Germinal center (tissue), 1 donor: ENCODE measurements at regions not wholly inside any gene's neighbourhood (a gene's known extent, or its start where the extent isn't known, plus 50 kb on each side); places are given as distances from the start of the nearest gene placed in this dataset.
A peak's percentile ranks its signal among the peaks of the same experiment; 100 is the strongest.

Experiments
- DNase-seq: peaks from one replicate; pipeline ENCODE4 v3.0.0; 2012; ENCODE audit warnings: mixed read lengths, low spot score

DNA sequence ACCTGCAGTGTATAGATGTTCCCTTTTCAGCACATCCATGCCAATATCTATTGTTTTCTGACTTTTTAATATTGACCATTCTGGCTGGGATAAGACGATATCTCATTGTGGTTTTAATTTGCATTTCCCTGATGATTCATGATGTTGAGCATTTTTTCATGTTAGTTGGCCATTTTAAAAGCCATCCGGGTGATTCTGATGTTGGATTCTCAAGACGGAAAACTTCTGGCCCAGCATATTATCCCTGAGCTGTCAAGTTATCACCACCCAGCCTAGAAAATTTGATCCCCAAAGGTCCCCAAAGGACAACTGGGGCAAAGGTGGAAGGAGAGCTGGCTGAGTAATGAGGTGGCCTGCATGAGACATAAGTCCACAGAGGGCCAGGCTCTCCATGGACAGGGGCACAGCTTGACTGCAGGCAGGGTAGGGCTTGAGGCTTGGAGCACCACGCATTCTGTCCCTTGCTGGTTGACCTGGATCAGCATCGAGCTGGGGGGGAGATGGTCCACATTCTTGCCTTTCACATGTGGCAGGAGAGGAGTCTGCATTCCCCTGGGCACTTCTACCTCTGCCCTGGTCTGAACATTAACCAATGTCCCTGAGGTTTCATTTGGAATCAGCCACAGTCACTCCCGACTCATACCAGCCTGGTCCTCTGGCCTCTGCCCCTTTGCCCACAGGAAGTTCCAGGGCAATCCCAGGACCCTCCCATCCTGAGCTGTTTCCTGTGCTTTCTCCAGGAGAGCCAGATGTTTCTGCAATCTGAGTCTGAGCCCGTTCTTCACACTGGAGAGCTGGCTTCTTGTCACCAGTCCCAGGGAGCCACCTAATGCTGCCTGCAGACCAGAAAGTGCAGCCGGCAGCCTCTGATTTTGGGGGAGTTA, 69.2 kb downstream of the ISG20 start:
- DNase-seq, result no peak

DNA sequence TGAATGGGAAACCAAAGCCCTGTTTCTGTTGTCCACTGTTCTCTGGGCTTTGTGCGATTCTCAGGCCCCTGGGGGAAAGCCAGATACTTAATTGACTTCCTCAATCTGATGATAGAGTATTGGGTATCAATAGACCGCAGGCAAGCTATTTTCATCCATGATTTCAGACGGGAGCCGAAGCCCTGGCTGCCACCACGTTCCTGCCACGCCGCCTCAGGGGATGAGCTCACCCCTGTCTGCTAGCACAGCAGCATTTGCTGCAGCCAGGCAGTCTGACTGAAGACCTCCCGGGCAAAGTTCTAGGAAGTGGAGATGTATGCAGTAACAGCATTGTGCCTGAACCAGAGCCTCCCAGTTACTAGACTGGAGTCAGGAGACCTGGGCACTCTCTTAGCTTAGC, 69.8 kb downstream of the ISG20 start:
- DNase-seq, result no peak

DNA sequence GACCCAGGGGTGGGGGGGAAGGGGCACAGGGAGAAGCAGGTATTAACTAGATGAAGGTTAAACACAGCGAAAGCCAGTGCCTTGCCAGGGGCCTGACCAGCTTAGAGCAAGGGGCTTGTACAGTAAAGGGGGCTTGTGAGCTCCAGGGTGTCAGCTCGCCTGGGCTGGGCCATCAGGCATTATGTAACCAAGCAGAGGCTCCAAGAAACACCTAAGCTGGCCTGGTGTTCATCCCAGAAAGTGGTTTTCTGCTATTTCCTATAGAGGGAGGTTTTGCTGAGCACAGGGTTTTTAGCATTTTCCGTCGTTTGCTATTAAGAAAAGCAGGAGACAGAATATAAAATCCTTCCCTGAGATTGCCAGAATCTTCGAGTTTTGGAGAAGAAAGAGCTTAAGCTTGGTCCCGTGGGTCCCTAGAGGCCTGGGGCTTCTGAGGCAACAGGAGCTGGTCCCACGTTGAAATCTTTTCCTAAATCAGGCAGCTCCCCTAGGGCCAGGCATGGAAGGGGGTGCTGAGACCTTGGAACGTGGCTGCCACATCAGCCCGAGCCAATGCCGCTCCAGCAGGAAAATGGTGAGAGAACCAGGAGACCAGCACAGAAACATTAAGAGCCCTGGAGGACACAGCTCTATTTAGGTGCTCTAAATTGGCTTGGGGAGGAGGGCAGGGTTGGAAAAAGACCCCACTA, 71.4 kb downstream of the ISG20 start:
- no peak for DNase-seq

DNA sequence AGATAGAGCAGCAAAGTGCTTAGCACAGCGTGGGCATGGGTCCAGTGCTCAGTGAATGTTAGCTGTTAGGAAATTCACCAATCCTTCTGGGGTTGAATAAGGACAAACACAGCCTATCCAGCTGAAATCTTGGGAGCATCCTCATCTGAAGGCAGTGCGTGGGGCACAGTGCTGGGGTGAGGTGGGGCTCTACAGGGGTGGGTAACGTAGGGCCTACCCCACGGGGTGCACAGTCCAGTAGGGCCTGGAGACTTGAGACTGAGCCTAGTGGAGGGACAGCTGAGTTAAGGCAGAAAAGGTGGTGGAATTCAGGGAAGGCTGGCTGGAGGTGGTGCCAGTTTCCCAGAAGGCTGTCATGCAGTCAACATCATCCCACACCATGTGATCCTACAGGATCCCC, 73.0 kb downstream of the ISG20 start:
- DNase-seq, result no peak

DNA sequence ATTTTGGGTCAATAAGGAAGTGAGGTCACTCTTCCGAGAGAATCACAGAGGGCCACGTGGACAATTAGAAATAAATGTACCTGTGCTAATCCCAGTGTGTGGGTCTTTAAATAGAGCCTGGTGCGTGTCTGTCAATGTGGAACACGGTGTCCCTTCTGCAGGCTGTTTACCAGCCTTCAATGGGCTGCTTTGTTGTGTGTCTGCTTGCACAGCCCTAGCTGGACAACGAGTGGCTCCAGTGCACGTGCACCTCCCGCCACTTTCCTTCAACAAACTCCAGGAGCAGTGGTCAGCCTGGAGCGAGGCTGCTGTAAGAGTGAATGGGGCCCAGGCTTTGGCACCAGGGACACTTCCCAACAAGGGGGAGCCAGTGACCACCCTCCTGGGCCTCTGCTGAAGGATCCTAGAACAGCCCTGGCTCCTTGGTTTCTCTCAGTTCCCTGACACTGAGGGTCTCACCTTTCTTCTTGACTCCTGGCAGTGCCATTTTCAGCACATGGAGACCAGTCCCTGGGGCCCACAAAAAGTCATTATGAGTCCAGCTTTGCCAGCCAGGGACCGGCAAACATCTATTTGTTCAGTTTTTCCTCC, 76.1 kb downstream of the ISG20 start:
- DNase-seq, result no peak

DNA sequence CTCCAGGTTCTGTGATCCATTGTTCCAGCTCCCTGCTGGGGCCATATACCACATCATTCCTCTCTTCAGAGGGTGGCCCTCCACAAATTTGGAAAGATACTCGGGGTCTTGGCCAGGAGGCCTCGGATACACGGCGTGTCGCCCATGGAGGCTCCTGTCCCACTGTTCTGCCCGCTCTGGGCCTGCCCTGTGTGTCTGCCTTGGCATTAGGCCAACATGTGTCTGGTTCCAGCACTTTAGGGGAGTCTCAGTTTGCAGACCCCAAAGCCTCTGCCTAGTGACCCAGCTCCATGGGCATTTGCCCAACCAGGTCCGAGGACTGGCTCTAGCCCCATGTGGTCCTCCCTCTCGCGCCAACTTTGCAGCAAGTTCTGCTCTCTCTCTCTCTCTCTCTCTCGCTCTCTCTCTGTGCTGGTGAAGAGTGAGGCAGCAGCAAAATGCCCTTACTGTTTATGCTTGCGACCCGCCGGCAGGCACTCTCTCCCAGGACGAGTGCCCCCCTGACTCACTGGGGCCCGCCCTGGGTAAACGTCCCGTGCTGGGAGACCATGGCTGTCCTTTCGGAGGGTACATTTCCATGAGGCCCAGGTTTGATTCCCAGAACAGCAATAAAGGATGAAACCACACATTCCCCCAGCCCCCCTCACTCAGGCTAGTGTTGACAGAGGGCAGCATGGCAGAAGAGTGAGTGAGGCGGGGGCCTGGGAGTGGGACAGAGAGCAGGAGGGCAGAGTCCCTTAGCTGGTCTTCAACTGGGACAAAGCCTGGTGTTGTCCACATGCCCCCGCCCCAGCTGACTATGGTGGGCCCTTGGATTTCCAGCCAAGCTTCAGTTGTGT, 77.9 kb downstream of the ISG20 start:
- no peak for DNase-seq

DNA sequence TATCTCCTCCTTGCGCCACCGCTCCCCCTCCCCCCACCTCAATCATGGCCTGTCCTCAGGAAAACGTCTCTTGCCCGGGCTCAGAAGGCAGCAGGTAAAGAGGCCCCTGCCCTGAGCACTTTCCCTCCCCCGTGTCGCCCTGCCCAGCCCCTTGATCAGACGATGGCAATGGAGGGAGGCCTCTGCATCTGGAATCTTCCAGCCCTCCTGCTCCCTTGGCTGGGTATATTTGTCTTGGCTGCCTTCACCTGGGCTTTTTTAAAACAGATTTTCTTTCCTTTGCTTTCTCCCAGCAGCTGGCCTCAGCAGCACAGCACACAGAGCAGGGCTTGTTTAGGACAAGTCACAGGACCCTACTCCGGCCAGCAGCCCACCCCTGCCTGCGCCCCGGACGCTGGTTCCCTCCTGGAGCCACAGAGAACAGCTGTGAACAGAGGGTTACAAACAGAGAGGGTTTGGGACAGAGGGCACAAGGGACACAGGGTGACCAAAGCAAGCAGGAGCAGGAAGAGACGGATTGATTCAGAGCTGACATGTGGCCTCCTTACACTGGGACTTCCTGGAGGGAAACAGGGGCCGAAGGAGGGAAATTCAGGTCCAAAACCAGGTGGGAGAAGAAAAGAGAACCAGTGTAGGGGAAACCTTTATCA, 78.7 kb downstream of the ISG20 start:
- no peak for DNase-seq

DNA sequence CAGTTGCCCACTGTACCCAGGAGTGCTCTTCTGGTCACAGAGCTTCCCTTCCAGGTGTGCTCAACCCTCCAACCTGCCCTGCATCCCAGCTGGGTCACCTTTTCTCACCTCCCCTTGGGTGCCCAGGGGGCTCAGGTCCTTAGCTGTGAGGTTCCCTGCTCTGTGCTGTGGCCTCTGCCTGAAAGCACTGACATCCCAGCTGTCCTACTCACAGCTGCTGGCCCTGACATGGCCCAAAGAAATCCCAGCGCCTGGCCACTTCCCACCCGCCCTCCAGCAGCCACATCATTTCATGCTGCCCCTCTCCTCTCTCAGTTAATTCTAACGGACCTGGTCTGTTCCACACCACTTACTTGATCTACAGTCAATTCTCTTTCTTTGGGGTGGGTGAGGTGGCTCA, 79.9 kb downstream of the ISG20 start:
- DNase-seq, result no peak

DNA sequence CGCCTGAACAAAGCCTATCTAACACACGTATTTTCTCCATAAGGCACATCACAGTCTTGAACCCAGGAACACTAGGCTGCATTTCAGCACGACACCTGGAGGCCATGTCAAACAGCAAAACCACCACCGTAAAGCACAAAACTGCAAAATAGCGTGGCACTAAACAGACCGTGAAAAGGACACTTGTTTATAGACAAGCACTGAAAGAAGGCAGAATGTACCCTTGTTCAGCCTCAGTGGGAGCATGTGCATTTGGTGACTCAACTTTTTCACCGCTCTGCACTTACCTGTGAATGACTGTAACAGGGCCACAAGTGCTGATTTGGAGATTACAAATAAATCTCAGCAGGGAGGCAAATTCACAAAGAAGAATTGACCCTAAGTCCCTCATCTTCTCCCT, 80.8 kb downstream of the ISG20 start:
- peak; percentile 34 for DNase-seq

DNA sequence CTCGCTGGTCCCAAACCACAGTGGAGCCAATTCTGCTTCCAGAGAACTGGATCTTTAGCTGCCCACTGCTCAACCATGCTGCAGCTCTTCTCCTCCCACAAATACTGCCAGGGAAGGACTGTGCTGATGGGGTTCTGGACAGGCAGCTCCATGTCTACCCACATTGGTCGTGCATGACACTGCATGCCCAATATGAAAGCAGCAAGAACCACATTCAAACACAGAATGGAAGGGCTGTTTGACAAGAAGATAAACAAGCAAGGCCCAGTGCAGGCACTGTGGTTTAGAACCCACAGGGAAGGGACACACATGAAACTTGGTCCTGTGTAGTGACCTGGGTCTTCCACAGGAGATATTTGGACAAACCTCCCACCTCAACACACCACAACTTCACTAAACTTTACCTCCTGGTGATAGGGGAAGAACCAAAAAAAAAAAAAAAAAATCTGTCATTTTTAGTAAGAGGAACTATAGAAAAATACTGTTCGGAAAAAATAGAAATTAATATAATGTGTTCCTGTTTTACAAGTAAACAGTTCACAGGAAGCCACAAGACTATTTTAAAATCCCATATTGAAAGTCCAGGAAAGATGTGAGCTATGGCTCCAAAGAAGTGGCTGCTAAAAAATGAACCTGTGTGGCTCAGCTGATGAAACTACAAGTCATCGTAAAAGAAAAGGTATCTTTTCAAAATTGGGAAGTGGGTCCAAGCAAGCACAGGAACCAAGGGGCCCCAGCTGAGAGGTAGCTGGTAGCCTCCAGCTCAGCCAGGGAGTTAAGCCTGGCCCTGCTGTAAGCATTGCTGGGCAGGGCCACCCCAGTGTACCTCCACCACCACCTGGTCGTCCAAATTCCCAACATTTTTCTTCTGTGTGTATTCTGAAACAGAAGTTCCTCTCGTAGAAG, 77.7 kb upstream of the ACAN start:
- DNase-seq, result peak; percentile 64

DNA sequence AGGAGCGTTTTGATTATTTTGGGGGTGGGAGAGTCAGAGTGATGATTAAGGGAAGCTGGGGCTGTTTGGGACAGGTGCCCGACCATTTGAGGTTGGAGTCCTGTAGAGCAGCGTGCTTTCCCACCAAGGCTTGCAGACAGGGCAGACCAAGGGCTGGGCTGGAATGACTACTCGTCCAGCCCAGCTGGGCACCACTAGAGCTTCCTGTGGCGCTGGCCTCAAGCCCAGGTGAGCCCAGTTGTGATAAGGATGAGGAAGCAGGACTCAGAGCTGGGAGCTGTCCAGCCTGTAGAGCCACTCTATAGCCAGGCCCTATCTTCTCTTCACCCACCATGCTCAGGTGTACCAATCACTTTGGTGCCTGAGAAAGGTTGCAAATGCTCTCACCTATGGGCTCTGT, 75.8 kb upstream of the ACAN start:
- DNase-seq, result no peak

DNA sequence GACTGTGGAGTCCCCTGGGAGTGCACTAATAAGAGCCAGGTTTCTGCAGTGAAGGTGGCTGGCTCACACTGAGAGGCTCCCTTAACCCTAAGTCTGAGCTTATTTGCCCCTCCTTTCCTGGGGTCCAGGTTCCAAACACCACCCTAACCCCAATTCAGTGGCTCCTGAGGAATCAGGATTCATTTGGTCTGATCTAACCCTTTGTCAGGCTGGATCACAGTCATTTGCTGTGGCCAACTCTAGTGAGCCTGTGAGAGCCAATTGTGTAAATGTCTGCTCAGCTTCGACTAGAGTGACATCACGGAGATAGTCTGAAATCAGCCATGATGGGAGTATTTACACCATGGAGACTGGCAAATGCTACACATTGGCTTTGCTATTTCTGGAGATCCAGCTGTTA, 73.7 kb upstream of the ACAN start:
- no peak for DNase-seq

DNA sequence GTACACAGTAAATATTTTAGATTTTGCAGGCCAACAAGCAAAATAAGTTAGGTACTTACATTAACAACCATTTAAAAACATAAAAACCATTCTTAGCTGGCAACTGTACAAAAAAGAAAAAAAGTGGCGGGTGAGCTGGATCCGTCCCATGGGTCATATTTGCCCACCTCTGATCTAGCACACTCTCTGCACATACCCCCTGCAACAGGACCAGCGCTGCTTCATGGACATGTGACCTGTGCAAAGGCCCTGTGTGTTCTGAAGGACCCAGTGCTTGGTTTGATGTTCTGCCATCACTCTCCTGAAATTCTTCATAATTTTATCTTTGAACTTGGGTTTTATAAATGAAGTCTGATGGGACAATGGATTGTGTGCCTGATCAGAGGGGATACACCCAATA, 72.5 kb upstream of the ACAN start:
- no peak for DNase-seq

DNA sequence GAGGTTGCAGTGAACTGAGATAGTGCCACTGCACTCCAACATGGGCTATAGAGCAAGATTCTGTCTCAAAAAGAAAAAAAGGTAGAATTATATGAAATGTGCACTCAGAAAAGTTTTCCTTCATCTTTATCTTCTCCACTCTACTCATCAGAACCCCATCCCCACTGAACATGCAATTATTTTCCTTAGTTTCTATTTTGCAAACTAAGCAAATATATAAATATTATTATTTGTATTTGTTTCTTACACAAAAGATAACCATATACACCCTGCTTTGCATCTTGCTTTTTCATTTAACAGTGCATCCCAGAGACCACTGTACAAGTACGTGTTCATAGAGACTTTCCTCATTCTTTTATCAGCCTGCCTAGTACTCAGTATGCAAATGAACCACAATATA, 68.0 kb upstream of the ACAN start:
- DNase-seq, result no peak

DNA sequence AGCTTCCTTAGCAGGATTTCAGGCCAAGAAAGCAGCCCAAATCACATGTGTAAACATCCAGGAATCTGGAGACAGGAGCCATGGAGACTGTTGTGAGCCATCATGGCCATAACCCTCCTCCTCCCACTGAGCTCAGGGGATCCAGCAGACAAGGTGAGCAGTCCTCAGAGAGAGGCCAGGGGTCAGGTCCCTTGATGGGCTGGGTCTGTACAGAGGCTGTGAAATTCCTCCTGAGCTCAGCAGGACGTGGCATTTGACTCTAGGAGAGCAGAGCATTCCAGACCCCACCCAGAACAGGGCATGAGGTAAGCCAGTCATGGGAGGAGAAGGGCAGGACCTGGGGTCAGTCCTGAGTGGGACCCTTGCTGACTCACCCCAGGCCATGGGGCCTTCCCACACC, 67.0 kb upstream of the ACAN start:
- no peak for DNase-seq

DNA sequence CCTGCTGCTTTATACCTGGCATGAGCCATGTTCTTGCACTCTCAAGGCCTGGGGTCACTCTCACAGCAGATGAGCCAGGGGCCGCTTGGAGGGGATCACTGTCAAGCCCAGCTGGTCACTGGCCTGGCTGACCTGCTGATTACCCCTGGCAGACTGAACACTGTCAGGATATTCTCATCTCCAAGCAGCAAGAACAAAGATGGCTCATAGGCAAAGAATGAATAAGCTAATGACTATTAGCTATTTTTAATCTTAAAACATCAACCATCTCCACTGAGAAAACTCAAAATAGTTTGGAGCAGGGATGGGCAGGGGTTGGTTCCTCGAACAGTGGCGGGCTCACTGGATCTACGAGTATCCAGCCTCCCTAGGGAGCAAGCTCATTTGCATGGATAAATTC, 64.4 kb upstream of the ACAN start:
- DNase-seq, result no peak

DNA sequence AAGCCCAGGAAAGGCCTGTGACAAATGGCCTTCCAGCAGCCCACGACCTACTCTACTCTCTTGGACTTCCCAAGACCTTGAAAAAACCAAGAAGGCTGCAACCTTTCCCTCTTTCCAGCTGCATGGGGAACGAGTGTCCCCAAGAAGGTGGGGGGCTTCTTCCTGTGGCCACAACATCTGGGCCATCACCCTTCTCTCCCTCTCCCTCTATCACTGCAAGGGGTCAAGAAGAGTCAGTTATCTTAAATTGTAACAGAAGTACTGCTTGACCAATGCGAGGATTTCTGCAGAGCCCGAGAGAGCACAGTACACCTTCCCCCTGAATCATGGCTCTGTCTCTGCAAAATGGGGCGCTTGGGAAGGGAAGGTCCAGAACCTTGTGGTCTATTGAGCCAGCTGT, 63.7 kb upstream of the ACAN start:
- no peak for DNase-seq

DNA sequence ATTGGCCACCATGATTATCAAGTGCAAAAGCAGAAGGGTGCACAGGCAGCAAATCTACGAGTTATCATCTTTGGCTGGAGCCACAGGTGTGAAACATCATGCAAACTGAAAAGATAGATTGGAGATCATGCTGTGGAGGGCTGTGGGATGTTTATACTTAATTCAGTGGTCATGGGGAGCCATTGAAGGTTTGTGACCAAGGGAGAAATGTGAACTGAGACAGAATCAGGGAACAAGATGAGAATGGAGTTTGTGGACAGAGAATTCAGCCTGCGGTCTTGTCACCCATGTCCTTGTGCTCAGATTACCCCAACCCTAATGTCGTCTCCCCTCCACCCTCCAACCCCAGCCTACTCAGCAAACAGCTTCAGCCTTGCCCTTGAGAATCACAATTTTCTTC, 62.9 kb upstream of the ACAN start:
- no peak for DNase-seq

DNA sequence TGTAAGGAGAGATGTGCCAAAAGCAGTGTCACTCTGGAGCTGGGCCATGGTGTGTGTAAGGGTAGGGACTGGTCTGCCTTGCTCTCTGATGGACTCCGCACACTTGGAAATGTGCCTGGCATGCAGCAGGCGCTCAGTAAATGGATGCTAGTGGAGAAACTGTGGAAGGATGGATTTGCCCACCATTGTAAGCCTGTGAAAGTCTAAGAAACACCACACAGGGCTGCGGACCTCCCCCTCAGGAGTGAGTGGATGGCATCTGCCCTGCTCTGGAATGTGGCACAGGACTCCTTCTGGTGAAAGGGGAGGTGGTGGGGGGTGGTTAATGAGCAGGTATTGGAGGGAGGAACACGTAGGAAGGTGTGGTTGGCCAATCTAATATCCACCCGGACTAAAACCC, 62.2 kb upstream of the ACAN start:
- no peak for DNase-seq

DNA sequence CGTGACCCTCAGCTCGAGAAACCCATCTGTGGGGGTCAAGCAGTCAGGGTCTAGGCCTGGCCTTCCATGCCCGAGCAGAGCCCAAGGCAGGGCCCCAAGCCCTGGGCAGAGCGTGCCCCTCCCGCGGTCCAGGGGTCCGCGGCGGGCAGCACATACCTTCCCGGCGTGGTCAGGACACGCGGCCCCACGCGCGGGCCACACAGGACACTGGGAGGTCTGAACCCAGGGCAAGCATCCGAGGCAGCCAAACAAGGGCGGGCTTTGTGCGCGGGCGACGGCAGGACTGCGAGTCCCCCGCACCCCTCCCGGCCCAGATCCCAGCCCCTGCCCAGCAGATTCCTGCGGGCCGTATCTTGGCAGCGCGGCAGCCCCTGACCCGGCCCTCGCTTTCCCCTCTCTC, 61.6 kb upstream of the ACAN start:
- DNase-seq, result no peak

DNA sequence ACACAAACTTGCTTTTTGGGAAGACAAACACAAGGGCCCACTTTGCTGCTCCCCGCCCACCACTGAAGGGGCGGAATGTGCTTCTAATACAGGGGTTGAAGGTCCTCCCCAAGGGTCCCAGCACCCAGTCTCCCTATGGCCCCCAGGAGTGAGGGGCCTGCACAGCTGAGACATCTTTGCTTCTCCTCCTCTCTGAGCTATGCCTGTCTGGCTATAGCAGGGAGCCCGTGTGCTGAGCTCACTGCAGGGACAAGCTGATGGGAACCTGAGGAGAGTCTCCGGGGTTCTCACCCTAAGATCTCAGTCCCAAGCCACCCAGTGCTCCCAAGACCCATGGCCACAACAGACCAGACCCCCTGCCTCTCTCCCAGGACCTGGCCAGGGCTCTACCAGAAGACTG, 61.1 kb upstream of the ACAN start:
- no peak for DNase-seq
